GM19351 (cell line): ENCODE measurements at regions not wholly inside any gene's neighbourhood (a gene's known extent, or its start where the extent isn't known, plus 50 kb on each side); places are given as distances from the start of the nearest gene placed in this dataset.
"Not testable (repeated sequence)": the region's sequence is repeated elsewhere in the genome, so short reads cannot be mapped to it uniquely, and the experiment has no call there.

Source experiments
- ATAC-seq: cut with Tn5 transposase; IDR thresholded peaks from one replicate; pipeline ENCODE4 v1.9.1; 2021; ENCODE audit warnings: mild to moderate bottlenecking, moderate library complexity; ENCODE audit not compliant: unreplicated experiment

GRCh38 chr6:140003217-140003616 is 628.8 kb upstream of the CITED2 start:
- no peak for ATAC-seq

DNA sequence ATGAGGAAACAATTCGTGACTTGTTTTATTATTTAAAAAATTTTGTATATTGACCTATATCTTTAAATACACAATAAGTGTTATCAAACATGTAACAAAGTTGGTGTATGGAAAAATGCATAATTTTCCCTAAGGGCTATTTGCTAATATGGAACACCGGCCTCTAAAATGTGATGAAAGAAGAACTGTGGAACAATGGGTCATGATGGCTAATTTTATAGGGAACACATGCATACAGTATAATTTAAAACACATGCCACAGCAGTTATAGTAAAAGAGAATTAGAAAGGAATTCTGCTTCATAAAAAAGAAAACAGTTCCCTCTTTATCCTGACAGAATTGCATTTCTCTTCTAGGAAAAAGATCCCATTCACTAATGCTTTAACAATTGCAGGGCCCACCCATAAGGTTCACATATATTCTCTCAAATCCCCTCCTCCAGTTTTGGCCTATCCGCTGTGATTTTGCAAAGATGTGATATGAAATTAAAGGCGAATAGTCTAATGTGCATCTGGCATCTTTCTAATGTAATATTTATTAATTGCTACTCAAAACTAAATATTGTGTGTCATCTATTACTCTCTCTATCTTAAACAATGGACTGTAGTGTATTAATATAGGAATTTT is 628.1 kb upstream of the CITED2 start:
- no peak for ATAC-seq

- no peak for ATAC-seq
These were observed 627.4 kb upstream of the CITED2 start for GRCh38 chr6:140001821-140002341.

DNA sequence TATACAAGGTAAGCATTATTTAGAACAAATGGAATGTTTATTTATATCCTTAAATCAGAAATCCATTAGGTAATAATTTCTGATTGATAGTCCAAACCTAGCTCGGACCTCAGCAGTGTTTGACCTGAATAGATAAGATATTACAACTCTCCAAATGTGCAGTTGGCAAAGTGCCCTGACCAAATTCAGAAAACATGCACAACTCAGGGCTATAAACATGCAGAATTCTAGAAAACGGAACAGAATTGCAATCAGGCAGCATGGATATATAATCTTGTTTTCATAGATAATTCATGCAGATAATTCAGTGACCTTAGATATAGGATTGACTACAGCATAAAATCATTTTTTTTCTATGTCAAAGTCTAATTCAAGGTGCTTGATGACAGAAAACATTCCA is 626.6 kb upstream of the CITED2 start:
- ATAC-seq = no peak

- not testable (repeated sequence) for ATAC-seq
These were observed 625.2 kb upstream of the CITED2 start for GRCh38 chr6:139999661-140000060.

DNA sequence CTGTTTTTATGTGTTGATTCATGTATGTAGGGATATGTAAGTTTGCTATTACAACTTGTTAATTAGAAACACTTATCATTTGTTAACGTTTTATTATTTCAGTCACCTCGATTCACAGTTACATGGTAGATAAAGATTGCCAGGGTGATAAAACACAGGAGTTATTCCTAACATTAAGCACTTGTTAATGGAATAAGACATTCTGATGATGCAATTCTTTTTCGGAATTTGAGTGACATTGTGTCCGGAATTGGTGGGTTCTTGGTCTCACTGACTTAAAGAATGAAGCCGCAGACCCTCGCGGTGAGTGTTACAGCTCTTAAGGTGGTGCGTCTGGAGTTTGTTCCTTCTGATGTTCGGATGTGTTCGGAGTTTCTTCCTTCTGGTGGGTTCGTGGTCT is 624.0 kb upstream of the CITED2 start:
- not testable (repeated sequence) for ATAC-seq

DNA sequence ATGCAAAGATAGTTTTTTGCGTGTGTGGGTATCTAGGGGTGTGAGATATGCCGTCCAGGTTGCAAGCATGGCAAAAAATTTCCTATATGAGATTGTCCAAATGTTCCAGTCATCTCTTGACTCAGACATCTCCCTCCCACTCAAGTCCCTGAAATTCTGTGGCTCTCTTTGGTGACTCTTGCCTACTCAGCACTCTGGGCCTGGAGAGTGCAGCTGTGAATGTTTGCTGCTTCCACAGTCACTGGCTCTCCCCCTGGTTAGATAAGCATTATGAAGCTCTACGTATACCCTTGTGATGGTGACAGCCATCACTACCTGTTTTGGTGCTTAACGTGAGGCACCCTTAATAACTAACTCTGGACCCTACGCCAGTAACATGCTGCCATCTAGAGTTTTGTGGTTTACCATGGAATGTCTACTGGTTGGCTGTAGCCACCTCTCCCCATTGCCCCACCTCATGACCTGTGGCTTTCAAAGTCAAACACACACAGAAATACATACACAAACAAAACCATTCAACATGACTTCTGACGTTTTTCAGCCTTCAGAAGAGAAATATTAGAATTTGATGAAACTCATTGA is 621.9 kb upstream of the CITED2 start:
- ATAC-seq = peak; percentile 86

DNA sequence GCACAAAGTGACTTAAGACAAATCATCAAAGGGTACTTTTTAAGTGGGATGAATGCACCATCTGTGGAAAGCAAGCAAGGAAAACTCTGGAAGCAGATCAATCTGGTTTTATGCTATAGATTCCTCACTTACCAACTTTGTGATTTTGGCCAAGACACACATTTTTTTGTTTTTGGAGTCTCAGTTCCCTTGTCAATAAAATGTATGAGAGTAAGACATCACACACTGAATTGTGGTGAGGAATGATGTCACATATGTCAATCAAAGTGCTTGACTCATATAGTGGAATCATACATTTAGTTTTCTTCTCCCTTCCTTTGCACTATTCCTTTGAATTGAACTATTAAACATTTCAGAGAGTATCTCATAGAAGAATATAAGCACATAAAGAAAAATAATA is 620.5 kb upstream of the CITED2 start:
- ATAC-seq = no peak

GRCh38 chr6:139990856-139991465 is 616.5 kb upstream of the CITED2 start:
- ATAC-seq = no peak

DNA sequence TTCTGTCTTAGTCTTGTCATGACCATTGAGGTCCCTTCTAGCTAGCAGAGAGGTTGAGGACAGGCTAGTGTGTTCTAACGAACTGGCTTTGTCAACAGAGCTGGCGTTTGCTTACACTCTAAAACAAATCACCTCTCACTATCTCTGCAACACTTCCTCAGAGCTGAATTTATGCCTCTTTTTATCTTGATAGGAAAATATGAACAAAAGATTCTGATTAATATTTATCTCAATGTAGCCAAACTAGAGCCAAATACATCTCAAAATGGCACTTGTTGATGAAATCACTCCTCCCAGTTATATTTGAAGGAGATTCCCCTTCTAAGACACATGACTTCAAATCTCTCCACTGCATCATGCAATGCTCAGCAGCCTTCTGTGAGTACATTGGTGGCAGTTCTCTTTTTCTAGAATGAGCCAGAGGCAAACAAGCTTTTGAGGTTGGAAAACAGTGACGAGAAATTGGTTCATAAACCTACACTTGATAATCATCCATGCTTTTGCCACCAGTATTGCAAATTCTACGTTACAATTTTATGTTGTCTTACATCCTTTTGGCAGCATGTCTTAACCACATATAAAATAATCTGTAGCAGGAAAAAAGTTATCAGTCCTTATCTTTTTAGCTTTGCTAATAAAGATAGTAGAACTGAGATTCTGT is 615.7 kb upstream of the CITED2 start:
- no peak for ATAC-seq

DNA sequence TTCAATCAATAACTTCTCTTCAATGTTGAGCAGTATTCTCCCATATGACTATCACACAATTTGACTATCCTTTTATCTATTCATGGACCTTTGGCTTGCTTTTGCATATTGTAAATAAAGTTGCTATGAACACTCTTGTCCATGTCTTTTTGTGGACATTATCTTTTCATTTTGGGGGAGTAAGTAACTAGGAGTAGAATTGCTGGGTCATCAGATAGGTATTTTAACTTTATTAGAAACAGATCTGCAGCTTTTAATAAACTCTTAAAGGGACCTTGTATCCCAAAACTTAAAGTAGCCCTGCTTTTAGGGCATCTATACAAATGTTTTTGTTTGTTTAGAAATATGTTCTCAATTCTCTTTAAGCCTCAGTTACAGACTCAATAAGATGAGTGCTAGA is 614.2 kb upstream of the CITED2 start:
- no peak for ATAC-seq

DNA sequence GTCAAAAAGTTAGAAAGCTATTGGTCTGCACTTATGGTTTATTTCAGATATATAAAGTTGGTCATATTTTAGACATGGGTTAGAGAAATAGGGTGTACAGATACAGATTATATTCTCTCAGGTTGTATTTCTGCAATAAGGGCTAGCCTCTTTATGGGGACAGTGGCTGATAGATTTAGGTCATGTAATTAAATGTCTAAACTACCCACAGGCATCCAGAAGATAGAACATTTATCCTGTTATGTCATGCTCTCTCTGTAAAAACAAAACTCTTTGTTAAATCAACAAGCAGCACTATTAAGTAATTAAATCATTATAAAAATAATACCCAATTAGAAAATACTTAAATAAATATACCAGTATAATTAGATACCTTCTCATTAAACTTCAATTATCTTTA is 612.6 kb upstream of the CITED2 start:
- no peak for ATAC-seq

DNA sequence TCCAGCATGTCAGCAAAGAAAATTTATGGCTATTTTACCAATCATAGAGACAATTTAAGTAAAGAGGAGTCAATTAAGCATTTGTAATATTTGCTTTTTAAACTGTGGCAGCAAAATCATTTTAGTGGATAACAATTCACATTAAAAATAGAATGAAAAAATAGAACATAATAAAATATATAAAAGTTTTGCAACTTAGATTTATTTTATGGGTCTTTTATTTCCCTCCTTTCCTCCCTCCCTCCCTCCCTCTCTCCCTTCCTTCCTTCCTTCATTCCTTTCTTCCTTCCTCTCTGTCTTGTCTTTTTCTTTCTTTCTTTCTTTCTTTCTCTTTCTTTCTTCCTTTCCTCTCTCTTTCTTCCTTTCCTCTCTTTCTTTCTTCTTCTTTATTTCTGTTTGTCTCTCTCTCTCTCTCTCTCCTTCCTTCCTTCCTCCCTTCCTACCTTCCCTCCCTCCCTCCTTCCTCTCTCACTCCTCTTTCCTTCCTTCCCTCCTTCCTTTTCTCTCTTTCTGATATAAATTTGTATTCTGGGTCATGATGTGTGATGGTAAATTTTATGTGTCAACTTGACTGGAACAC is 610.9 kb upstream of the CITED2 start:
- ATAC-seq = no peak

DNA sequence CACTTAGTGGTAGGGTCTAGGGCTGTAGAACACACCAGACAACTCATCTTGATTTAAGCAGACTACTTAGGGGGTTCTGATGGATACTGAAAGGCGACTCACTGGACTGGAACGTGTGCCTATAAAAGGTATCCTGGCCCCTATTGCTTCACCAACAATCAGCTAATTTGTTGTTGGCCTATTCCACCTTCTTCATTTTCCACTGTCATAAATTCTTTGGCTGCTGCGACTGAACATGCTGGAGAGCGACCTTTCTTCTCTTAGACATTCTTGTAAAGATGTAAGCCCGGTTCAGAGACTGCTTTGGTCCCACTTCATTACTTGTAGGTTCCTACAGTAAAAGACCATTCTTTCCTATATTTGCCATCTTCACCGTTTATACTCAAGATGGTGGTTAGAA is 609.9 kb upstream of the CITED2 start:
- no peak for ATAC-seq

DNA sequence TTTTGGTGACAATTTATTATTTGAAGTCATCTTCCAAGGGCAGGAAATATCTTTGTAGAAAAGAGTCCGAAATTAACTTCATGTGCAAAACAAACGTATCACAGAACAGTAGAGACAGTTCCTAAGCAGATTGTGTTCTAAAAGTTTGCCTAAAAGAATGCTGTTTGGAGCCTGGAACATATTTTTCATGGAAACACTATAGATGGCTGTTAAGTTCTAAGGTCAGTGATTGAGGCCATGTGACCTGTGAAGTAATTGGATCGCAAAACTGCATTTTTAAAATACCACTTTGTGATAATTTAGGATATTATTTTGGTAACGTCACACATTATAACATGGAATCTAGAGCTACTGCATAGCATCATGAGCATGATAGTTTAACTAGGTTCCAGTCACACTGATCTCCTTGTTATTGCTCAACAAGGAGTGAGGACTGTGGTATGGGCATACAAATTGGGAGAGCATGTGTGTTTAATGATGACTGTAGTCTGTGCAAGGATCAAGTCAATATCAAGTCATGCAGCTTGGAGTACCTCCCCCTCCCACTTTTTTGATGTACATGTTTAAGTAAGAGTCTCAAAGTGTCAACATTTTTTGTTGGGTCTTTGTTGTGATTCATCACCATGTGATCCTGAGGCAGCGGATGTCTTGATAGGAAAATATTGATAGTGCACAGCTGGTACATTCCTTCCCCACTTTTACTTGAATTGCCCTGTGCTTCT is 609.3 kb upstream of the CITED2 start:
- no peak for ATAC-seq

GRCh38 chr6:139982652-139983295 is 608.3 kb upstream of the CITED2 start:
- no peak for ATAC-seq

DNA sequence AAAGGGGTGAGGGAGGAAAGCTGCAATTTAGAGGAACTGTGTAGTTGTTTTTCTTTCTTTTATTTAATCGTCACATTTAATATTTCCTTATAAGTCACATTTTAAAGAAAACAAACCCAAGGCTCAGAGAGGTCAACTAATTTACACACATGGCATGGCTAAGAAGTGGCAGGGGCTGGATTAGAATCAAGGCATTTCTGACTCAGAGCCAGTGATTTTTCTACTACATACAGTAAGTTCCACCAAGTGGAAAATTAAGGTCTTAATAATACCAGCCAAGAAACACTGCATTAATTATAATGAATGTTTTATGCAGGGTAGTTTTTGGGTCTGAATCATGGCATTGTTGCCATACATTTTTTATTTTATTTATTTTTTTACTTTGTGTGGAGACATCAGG is 607.7 kb upstream of the CITED2 start:
- ATAC-seq = no peak

- ATAC-seq = no peak
These were observed 607.3 kb upstream of the CITED2 start for GRCh38 chr6:139981768-139982181.

DNA sequence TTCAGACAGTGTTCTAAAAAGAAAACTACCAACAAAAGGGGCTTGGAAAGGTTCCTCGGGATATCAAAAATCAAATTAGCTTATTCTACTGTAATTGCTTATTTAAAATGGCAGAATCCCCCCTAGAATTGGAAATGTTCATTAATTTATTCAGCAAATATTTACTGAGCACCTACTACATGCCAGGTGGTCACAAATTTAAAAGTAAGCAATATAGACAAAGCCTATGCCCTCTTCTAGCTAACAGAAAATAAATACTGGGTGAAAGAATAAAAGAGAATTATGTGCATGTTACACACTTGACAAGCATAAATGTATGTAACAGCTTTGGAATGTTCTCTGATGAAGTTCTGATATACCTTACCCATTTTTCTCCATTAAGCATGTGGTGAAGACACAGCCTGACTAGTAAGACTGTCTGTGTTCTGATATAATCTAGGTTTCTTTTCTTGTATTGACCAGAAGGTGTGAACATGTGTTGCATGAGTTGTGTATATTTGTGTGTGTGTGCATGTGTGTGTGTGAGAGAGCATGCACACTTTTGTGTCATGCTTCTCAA is 606.7 kb upstream of the CITED2 start:
- no peak for ATAC-seq

DNA sequence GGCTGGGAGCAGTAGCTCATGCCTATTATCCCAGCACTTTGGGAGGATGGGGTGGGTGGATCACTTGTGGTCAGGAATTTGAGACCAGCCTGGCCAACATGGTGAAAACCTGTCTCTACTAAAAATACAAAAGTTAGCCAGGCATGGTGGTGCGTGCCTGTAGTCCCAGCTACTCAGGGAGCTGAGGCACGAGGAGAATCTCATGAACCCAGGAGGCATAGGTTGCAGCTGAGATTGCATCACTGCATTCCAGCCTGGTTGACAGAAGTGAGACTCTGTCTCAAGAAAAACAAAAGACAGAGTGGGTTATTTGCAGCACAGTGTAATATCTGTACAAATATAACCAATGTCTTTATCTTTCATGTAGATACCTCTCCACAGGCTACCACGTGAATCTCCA is 606.2 kb upstream of the CITED2 start:
- ATAC-seq = not testable (repeated sequence)
